ENCODE measurements at regions not wholly inside any gene's neighbourhood (a gene's known extent, or its start where the extent isn't known, plus 50 kb on each side); places are given as distances from the start of the nearest gene placed in this dataset.
A peak's percentile ranks its signal among the peaks of the same experiment; 100 is the strongest.

- DNase-seq (ENCODE audit: low read depth, low spot score) = no peak
These were observed 331.5 kb upstream of the AKR1E2 start for GRCh38 chr10:4494551-4494950.

DNA sequence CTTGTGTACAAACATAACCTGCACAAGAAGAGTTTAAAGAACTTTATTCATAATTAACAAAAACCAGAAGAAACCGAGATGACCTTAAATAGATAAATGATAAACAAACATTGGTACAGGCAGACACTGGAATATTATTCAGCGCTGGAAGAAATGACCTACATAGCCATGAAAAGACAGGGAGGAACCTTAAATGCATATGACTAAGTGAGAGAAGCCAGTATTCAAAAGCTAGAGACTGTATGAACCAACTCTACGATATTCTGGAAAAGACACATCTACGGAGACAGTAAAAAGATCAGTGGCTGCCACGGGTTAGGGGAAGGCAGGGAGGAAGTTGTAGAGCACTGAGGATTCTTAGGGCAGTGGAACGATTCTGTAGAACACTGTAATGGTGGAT lies 333.8 kb upstream of the AKR1E2 start:
- no peak for DNase-seq (ENCODE audit: low read depth, low spot score)

- no peak for DNase-seq (ENCODE audit: low read depth, low spot score)
These were observed 337.1 kb upstream of the AKR1E2 start for GRCh38 chr10:4488904-4489303.

DNA sequence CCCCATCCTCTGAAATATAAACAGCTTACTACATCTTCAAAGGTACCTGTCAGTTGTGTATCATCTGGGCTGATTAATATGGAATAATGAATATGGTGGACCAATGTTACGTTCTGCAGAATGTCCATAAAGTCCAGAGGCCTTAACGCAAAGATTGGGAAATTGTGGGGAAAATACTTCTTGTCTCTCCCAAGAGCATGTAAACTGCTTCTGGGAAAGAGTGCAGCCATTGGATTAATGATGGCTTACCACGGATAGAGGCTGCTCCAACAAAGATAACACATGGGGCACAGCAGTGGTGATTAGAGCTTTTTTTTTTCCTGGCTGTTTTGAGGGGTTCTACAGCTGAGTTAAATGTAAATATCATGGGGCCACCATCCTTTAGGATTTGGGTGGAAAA lies 340.4 kb upstream of the AKR1E2 start:
- DNase-seq (ENCODE audit: low read depth, low spot score) = no peak

DNA sequence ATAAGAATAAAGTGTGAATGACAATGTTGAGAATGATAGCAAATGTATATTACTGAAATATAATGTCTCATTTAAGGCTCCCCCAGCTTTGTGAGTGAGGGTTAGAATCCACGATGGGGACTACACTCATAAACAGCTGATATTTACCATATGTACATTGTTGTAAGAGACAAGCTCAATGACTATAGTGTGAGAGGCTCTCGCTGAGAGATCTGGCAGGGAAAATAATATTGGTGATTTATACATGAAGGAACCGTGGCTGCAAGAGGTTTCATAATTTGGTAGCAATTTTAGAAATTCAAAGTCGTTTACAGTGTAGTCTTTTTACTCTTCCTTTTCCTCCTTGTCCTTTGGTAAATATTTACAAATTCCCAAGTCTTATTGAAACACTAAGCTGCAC lies 342.2 kb upstream of the AKR1E2 start:
- no peak for DNase-seq (ENCODE audit: low read depth, low spot score)

GRCh38 chr10:4482659-4483058 lies 343.3 kb upstream of the AKR1E2 start:
- DNase-seq (ENCODE audit: low read depth, low spot score) = no peak

- DNase-seq (ENCODE audit: low read depth, low spot score) = no peak
These were observed 344.8 kb upstream of the AKR1E2 start for GRCh38 chr10:4481192-4481591.

- no peak for DNase-seq (ENCODE audit: low read depth, low spot score)
These were observed 346.7 kb upstream of the AKR1E2 start for GRCh38 chr10:4479342-4479741.

DNA sequence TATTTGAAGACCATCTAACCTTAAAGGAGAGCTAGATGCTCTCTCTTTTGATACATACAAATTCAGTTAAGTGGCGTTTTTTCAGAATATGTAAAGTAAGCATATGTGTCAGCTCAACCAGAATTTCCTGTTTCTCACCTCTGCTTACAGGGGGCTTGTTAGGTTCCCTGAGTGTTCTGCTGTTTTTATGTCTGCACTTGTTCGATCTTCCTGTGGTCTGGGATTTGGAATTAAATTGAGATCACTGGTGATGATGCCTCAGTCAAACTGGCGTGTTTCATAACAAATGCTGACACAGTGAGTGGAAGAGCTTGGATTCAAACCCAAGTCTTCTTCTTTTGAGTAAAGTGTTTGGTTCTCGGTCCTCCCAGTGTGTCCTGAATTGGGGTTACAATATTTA lies 348.3 kb upstream of the AKR1E2 start:
- no peak for DNase-seq (ENCODE audit: low read depth, low spot score)

DNA sequence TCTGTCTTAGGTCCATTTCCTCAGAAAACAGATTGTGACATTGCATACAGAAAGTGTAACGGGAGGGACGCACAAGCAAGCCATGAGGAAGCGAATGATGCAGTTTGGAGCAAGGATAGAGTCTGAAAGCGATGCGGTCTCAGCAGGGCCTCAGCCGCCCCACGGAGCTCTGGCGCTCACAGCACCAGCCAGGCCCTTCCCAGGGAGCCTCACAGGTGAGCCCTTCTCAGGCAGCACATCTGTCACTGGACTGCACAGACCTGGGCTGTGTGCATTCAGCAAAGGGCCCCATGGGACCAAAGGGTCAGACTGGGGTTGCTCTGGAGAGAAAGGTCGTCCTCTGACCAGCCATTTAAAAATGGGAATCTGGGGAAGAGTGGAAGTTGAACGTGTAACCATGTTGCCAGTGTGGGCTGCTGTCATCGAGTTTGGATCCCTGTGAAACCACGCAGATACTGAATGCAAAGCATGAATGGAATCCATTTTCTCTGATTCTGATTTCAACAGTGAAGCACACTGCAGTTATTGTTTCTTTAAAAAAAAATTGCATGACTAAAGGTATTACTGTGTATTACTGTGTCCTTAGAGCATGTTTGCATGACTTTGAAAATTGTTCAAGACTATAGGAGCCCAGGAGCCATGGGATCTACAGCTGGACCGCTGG lies 350.0 kb upstream of the AKR1E2 start:
- no peak for DNase-seq (ENCODE audit: low read depth, low spot score)

DNA sequence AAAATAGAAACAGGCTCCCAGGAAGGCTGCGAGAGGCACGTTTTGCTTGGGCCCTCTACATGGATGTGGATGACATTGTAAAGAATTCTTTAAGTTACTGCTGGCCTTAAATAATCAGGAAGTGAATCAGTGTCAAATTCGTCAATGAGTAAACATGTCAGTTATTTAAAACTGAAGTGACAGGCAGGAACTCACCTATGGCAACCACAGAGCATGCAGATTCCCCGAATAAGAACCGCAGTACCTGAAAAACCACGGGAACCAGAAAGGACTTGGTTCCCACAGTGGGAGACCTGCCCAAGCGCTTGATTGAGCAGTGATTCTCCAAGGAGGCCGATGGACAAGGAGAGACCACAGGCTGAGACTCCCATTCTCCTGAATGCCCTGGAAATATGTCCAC lies 351.2 kb upstream of the AKR1E2 start:
- no peak for DNase-seq (ENCODE audit: low read depth, low spot score)

DNA sequence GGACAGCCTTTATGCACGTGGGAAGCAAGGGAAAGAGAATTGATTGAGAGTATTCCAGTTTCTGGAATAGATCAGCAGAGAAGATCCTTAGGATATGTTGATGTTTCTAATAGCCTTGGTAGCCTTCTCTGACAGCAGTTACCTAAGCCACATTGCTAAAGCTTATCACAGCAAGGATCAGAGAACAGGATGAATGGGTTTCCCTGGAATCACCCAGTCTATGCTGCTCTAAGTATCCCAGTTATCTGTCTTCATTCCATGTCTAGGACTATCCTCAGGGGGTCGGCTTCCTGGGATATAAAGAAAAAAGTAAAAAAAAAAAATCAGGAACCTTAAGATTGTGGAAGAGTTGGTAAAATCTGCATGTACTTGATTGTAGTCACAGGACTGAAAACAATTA lies 352.0 kb upstream of the AKR1E2 start:
- DNase-seq (ENCODE audit: low read depth, low spot score) = no peak

DNA sequence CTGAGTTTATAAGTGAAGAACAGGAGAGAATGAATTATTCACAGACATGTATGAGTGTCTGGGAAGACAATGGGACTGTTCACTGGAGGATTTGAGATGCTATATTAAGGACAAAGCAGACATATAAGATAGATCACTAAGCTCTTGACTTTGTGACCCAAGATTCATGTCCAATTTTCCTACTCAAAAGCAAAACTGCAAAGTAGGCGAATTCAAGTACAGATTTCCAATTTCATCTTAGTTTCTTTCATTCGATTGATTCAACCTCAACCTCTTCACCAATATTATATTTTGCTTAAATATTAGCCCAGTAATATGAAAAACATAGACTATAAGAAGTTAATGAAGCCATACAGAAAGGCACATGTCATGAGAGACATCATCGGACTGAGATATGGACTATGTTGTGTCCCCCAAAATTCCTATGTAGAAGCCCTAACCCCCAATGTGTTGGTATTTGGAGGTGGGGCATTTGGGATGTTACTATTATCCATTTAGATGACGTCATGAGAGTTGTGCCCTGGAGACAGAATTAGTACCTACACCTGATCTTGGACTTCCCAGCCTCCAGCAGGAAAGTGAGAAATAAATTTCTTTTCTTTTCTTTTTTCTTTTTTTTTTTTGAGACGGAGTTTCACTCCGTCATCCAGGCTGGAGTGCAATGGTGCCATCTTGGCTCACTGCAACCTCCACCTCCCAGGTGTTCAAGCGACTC lies 353.7 kb upstream of the AKR1E2 start:
- DNase-seq (ENCODE audit: low read depth, low spot score) = no peak

DNA sequence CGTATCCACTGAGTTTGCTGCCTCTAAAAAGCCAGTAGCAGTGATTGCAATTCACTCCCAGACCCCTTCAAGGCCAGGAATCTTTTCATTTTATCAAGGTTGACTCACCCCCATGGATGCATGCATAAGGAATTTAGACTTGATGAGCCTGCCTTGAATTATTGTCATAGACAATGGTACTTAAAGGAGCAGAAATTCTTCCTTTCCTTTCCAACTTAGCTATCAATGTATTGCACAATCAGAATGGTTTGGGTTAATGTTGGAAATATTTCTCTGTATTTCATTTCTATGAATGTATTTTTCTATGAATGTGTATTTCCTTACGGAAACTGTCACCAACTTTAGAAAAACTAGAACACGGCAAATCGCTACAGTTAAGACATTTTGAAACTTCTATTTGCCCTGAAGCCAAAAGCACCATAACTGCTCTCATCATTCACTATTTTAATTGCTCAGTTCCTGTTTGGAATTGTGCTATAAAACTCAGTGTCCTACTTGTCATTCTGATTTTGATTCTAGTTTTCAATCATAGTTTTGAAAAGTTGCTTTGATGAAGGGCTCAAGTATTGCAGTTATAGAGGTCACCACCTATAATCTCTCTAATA lies 355.7 kb upstream of the AKR1E2 start:
- DNase-seq (ENCODE audit: low read depth, low spot score) = peak; percentile 69

GRCh38 chr10:4467481-4467880 lies 358.5 kb upstream of the AKR1E2 start:
- DNase-seq (ENCODE audit: low read depth, low spot score) = no peak

DNA sequence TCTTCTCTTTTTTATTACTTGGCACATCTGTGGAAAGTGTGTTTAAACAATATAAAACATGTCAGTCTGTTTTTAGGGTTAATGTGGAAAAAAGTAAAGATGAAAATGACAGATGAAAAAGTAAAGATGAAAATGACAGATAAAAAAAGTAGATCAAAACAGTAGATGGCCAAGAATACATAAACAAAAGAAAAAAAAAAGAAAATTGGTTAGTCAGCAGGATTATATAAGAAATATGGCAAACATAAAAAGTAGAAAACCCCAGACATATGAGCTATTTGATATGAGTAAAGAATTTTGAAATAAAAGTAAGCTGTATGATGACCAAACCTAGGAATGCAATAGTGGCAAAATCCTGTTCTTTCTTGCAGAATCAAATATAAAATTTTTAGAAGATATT lies 365.7 kb upstream of the AKR1E2 start:
- DNase-seq (ENCODE audit: low read depth, low spot score) = no peak

DNA sequence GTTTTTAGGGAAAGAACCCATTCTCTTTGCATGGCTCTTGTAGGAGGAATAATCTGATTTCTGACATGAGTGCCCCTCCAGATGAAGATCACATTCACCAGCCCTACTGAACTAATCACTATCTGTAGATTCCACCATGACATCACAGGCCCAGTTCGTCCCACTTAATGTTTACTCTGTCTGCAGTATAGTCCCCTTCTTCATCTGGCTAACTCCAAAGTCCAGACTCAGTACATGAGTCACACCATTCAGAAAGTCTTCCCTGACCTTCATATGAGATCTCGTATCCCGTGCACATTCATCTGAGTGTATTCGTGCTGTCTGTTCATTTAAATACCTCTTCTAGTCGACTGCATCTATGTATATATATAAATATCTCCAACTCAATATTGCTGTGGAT lies 366.5 kb upstream of the AKR1E2 start:
- no peak for DNase-seq (ENCODE audit: low read depth, low spot score)

DNA sequence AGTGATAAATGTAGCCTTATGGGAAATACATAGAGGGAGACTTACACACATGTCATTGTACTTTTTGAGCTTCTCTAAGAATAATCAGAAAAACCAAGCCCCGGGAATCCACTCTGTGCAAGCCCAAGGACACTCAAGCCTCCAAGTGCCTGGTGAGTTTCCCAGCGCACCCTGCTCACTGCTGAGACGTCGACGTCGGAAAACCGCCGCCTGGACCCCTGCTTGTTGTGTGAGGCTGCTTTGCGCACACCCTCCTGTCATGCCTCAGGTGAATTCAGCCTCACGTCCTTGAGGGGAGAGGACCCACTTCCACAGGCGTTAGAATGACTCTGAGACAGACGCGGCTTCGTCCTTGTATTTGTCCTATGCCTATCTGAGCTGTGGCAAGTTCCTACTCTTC lies 368.4 kb upstream of the AKR1E2 start:
- no peak for DNase-seq (ENCODE audit: low read depth, low spot score)

DNA sequence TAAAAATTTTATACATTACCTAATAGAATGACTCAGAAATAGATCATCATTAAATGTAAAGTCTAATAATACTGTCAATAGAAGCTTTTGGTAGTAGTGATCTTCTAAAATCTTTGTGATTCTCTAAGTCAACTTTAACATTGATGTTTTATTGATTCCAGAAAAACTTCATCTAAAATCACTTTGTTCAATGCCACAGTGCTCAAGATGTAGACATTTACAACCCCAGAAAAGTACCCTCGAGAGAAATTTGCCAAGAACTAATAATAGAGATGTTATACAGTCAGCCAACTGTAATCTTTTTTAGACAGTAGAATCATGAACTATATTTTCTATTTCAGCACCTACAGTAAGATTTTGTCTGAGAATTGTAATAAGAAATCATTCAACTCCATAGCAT lies 369.2 kb upstream of the AKR1E2 start:
- DNase-seq (ENCODE audit: low read depth, low spot score) = no peak

GRCh38 chr10:4456279-4456678 lies 369.7 kb upstream of the AKR1E2 start:
- no peak for DNase-seq (ENCODE audit: low read depth, low spot score)

- no peak for DNase-seq (ENCODE audit: low read depth, low spot score)
These were observed 372.1 kb upstream of the AKR1E2 start for GRCh38 chr10:4453950-4454349.

DNA sequence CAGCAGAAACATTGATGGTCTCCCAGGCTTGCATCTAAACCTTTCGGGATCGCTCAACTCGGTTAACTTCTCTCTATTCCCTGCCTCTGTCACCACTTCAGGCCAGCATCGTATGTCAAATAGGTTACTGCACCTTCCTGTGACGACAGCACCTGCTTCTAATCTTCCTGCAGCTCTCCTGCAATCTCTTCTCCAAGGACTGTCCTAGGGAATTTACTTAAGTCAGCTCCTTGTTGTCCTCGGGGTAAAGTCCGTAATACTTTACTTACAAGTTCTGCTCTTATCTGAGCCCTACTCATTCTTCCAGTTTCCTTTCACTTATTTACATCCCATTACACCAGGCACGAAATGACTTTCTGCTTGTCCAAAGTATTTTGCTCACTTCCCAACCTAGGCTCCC lies 372.7 kb upstream of the AKR1E2 start:
- no peak for DNase-seq (ENCODE audit: low read depth, low spot score)

Data from astrocyte of the hippocampus (primary cell).